Kidney capillary endothelial cell (primary cell): ENCODE measurements at regions not wholly inside any gene's neighbourhood (a gene's known extent, or its start where the extent isn't known, plus 50 kb on each side); places are given as distances from the start of the nearest gene placed in this dataset.
"Not testable (repeated sequence)": the region's sequence is repeated elsewhere in the genome, so short reads cannot be mapped to it uniquely, and the experiment has no call there.

Experiments
- DNase-seq: peaks from one replicate; pipeline ENCODE4 v3.0.0-alpha.2; 2018; ENCODE audit warnings: low spot score

GRCh38 chr13:103880146-103880545, 813.9 kb upstream of the SLC10A2 start:
- DNase-seq, result not testable (repeated sequence)

GRCh38 chr13:103878891-103879605, 812.8 kb upstream of the SLC10A2 start:
- no peak for DNase-seq

- no peak for DNase-seq
These were observed 810.4 kb upstream of the SLC10A2 start for GRCh38 chr13:103876571-103876970.

GRCh38 chr13:103873725-103874124, 807.5 kb upstream of the SLC10A2 start:
- DNase-seq, result no peak

GRCh38 chr13:103866048-103866447, 799.8 kb upstream of the SLC10A2 start:
- no peak for DNase-seq

- DNase-seq, result no peak
These were observed 796.3 kb upstream of the SLC10A2 start for GRCh38 chr13:103862525-103862924.

- DNase-seq, result no peak
These were observed 793.7 kb upstream of the SLC10A2 start for GRCh38 chr13:103859952-103860351.

- no peak for DNase-seq
These were observed 785.8 kb upstream of the SLC10A2 start for GRCh38 chr13:103852036-103852435.

- DNase-seq, result no peak
These were observed 778.3 kb upstream of the SLC10A2 start for GRCh38 chr13:103844471-103844870.

- no peak for DNase-seq
These were observed 773.2 kb upstream of the SLC10A2 start for GRCh38 chr13:103839460-103839859.

- no peak for DNase-seq
These were observed 768.8 kb upstream of the SLC10A2 start for GRCh38 chr13:103835052-103835451.

- no peak for DNase-seq
These were observed 767.2 kb upstream of the SLC10A2 start for GRCh38 chr13:103833294-103833852.

- no peak for DNase-seq
These were observed 749.4 kb upstream of the SLC10A2 start for GRCh38 chr13:103815619-103816018.

GRCh38 chr13:103812971-103813370, 746.8 kb upstream of the SLC10A2 start:
- DNase-seq, result no peak

- DNase-seq, result no peak
These were observed 746.3 kb upstream of the SLC10A2 start for GRCh38 chr13:103812558-103812957.

- DNase-seq, result no peak
These were observed 743.8 kb upstream of the SLC10A2 start for GRCh38 chr13:103810026-103810425.

- no peak for DNase-seq
These were observed 739.6 kb upstream of the SLC10A2 start for GRCh38 chr13:103805771-103806170.

GRCh38 chr13:103803349-103803748, 737.1 kb upstream of the SLC10A2 start:
- DNase-seq, result no peak

GRCh38 chr13:103799028-103799427, 732.8 kb upstream of the SLC10A2 start:
- DNase-seq, result no peak

- no peak for DNase-seq
These were observed 729.8 kb upstream of the SLC10A2 start for GRCh38 chr13:103795892-103796478.

- no peak for DNase-seq
These were observed 728.3 kb upstream of the SLC10A2 start for GRCh38 chr13:103794526-103794925.

- DNase-seq, result no peak
These were observed 721.9 kb upstream of the SLC10A2 start for GRCh38 chr13:103788061-103788652.

GRCh38 chr13:103772576-103772975, 706.4 kb upstream of the SLC10A2 start:
- no peak for DNase-seq
